ENCODE measurements at regions not wholly inside any gene's neighbourhood (a gene's known extent, or its start where the extent isn't known, plus 50 kb on each side); places are given as distances from the start of the nearest gene placed in this dataset.

DNA sequence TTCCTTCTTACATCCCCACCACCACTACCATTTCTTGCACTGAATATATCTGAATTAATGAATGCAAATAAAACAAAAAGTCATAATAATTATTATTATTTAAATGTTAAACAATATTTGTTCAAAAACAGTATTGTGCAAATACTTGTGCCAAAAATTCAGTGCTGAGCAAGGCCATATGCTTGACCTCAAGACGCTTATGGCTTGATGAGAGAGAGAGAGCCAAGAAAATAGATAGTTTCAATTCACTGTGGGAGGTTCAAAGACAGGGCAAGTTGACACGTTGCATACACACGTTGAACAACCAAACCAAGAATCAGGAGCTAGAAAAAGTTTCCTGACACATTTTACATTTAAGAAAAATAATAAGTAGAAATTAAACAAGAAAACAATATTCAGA lies 1421.7 kb downstream of the KCNT2 start:
- H3K4me2 ChIP-seq (ENCODE audit: low read depth, low read length, poor library complexity, severe bottlenecking), result no peak overlapping the region
- H3K9me2 ChIP-seq (replicated peaks; ENCODE audit: low read depth, low read length), result no peaks in the 10 kb centered on the region
- no peaks in the 10 kb centered on the region for H3K4me1 ChIP-seq (ENCODE audit: insufficient read depth, low read length, poor library complexity, severe bottlenecking)
- H3K9me3 ChIP-seq (ENCODE audit: insufficient read depth, low read depth, low read length), result no peaks in the 10 kb centered on the region
- no peaks in the 10 kb centered on the region for H3K27me3 ChIP-seq (ENCODE audit: insufficient read depth, low read length, poor library complexity, severe bottlenecking)
- no peak overlapping the region for H3K4me3 ChIP-seq (ENCODE audit: low read length, poor library complexity, severe bottlenecking)
- no peaks in the 10 kb centered on the region for H4K20me1 ChIP-seq (ENCODE audit: insufficient read depth, low read length, poor library complexity, severe bottlenecking)
- H2AFZ ChIP-seq (ENCODE audit: low read length), result no peak overlapping the region
- no peak for TF ChIP-seq EZH2phosphoT487 (IDR thresholded peaks at IDR 0.05; ENCODE audit: borderline replicate concordance)
- TF ChIP-seq, protein P1, sequence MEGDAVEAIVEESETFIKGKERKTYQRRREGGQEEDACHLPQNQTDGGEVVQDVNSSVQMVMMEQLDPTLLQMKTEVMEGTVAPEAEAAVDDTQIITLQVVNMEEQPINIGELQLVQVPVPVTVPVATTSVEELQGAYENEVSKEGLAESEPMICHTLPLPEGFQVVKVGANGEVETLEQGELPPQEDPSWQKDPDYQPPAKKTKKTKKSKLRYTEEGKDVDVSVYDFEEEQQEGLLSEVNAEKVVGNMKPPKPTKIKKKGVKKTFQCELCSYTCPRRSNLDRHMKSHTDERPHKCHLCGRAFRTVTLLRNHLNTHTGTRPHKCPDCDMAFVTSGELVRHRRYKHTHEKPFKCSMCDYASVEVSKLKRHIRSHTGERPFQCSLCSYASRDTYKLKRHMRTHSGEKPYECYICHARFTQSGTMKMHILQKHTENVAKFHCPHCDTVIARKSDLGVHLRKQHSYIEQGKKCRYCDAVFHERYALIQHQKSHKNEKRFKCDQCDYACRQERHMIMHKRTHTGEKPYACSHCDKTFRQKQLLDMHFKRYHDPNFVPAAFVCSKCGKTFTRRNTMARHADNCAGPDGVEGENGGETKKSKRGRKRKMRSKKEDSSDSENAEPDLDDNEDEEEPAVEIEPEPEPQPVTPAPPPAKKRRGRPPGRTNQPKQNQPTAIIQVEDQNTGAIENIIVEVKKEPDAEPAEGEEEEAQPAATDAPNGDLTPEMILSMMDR (conservative IDR thresholded peaks at IDR 0.05; ENCODE audit: low read length), result no peak
- H3F3A ChIP-seq (ENCODE audit: low read depth), result no peaks in the 10 kb centered on the region
- H3K36me3 ChIP-seq (ENCODE audit: insufficient read depth, low read length), result no peaks in the 10 kb centered on the region
- no peaks in the 10 kb centered on the region for H3K79me2 ChIP-seq (ENCODE audit: insufficient read depth, low read length)
- no peak overlapping the region for H3K9ac ChIP-seq (ENCODE audit: low read depth, low read length, poor library complexity, severe bottlenecking)

DNA sequence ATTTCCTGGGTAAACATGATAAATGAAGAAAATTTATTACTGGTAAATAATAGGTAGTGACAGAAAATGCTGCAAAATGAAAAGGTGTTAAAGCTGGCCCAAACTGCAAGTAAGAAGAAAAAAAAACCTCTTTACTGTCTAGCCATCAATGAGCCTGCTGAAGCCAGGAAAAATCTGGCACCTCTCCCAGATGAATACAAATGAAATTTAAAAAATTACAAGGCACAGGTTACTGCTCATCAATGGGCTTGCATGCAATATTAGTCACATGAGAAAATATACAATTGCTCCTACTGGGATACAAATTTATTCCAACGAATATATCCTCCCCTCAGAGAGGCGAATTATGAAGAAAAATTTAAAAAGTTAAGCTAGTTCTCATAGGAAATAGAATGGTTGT lies 1422.5 kb downstream of the KCNT2 start:
- H2AFZ ChIP-seq (ENCODE audit: low read length), result no peak overlapping the region
- no peak overlapping the region for H3K4me3 ChIP-seq (ENCODE audit: low read length, poor library complexity, severe bottlenecking)

DNA sequence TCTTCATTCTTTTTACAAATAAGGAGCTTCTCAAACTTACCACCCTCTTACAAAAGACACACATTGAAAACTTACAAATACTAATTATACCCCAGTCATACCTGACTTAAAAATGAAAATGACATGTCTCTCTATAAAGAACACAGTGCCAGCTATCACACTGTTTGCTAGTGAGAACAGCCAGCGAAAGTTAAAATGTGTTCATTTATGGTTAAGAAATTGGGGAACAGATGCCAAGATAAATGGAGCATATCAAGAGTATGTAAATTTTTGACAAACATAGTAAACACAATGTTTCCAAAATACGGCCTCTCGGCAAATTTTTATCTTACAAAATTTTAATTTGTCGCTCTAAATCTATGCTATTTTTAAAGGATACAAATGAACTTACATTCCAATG lies 1422.9 kb downstream of the KCNT2 start:
- H3K9ac ChIP-seq (ENCODE audit: low read depth, low read length, poor library complexity, severe bottlenecking), result no peak overlapping the region
- H3K4me1 ChIP-seq (ENCODE audit: insufficient read depth, low read length, poor library complexity, severe bottlenecking), result no peaks in the 10 kb centered on the region
- no peak overlapping the region for H2AFZ ChIP-seq (ENCODE audit: low read length)
- H3K4me2 ChIP-seq (ENCODE audit: low read depth, low read length, poor library complexity, severe bottlenecking), result no peak overlapping the region
- H3F3A ChIP-seq (ENCODE audit: low read depth), result no peaks in the 10 kb centered on the region
- TF ChIP-seq, protein P1 (conservative IDR thresholded peaks at IDR 0.05; ENCODE audit: low read length), result no peak
- TF ChIP-seq EZH2phosphoT487 (IDR thresholded peaks at IDR 0.05; ENCODE audit: borderline replicate concordance), result no peak
- no peaks in the 10 kb centered on the region for H3K27me3 ChIP-seq (ENCODE audit: insufficient read depth, low read length, poor library complexity, severe bottlenecking)
- no peaks in the 10 kb centered on the region for H3K9me3 ChIP-seq (ENCODE audit: insufficient read depth, low read depth, low read length)
- H3K9me2 ChIP-seq (replicated peaks; ENCODE audit: low read depth, low read length), result no peaks in the 10 kb centered on the region
- no peaks in the 10 kb centered on the region for H3K79me2 ChIP-seq (ENCODE audit: insufficient read depth, low read length)
- H3K36me3 ChIP-seq (ENCODE audit: insufficient read depth, low read length), result no peaks in the 10 kb centered on the region
- H3K4me3 ChIP-seq (ENCODE audit: low read length, poor library complexity, severe bottlenecking), result no peak overlapping the region
- H4K20me1 ChIP-seq (ENCODE audit: insufficient read depth, low read length, poor library complexity, severe bottlenecking), result no peaks in the 10 kb centered on the region

More for the DNA sequence above, 1422.5 kb downstream of the KCNT2 start:
- Histone ChIP-seq H3K9ac (ENCODE audit: low read depth, low read length, poor library complexity, severe bottlenecking) (no peak overlapping the region), H3K4me1 (ENCODE audit: insufficient read depth, low read length, poor library complexity, severe bottlenecking) (no peaks in the 10 kb centered on the region), H3K9me3 (ENCODE audit: insufficient read depth, low read depth, low read length) (no peaks in the 10 kb centered on the region), H4K20me1 (ENCODE audit: insufficient read depth, low read length, poor library complexity, severe bottlenecking) (no peaks in the 10 kb centered on the region), H3K27me3 (ENCODE audit: insufficient read depth, low read length, poor library complexity, severe bottlenecking) (no peaks in the 10 kb centered on the region), H3K79me2 (ENCODE audit: insufficient read depth, low read length) (no peaks in the 10 kb centered on the region), H3K4me2 (ENCODE audit: low read depth, low read length, poor library complexity, severe bottlenecking) (no peak overlapping the region), H3F3A (ENCODE audit: low read depth) (no peaks in the 10 kb centered on the region), H3K36me3 (ENCODE audit: insufficient read depth, low read length) (no peaks in the 10 kb centered on the region), H3K9me2 (replicated peaks; ENCODE audit: low read depth, low read length) (no peaks in the 10 kb centered on the region)
- no peak for TF ChIP-seq EZH2phosphoT487 (IDR thresholded peaks at IDR 0.05; ENCODE audit: borderline replicate concordance)
- TF ChIP-seq, protein P1 (conservative IDR thresholded peaks at IDR 0.05; ENCODE audit: low read length), result no peak

Data from Loucy (cell line).